Left ventricle myocardium inferior (tissue), 1 donor: ENCODE measurements at regions not wholly inside any gene's neighbourhood (a gene's known extent, or its start where the extent isn't known, plus 50 kb on each side); places are given as distances from the start of the nearest gene placed in this dataset.

Experiments
- DNase-seq: peaks from one replicate; pipeline ENCODE4 v3.0.0-alpha.2; 2020
- H3K27ac ChIP-seq: fragments of 200-600 bp; replicated peaks from 2 replicates; pipeline ENCODE4 v1.8.0; 2021
- H3K27me3 ChIP-seq: fragments of 200-600 bp; 2 replicates; pipeline ENCODE4 v1.8.0; 2021; ENCODE audit warnings: low read depth
- H3K36me3 ChIP-seq: fragments of 200-600 bp; 2 replicates; pipeline ENCODE4 v1.8.0; 2021
- H3K4me1 ChIP-seq: fragments of 200-600 bp; 2 replicates; pipeline ENCODE4 v1.8.0; 2021
- H3K4me3 ChIP-seq: fragments of 200-600 bp; 2 replicates; pipeline ENCODE4 v1.8.0; 2021; ENCODE audit warnings: mild to moderate bottlenecking, moderate library complexity
- H3K9me3 ChIP-seq: fragments of 200-600 bp; replicated peaks from 2 replicates; pipeline ENCODE4 v1.8.0; 2021
- intact Hi-C: fragments of 100-400 bp; cut with micrococcal nuclease; formaldehyde crosslinking; loops from one replicate; pipeline ENCODE4 v1.11.0; 2022
- TF ChIP-seq, protein P1 (sequence below): fragments of 200-600 bp; IDR thresholded peaks from 2 replicates; pipeline ENCODE4 v1.8.0; 2021; ENCODE audit warnings: antibody characterized with exemption, mild to moderate bottlenecking, borderline replicate concordance
- donor health status: DM: no; HTN: yes; CAD: no; lungs with severe emphysema.

DNA sequence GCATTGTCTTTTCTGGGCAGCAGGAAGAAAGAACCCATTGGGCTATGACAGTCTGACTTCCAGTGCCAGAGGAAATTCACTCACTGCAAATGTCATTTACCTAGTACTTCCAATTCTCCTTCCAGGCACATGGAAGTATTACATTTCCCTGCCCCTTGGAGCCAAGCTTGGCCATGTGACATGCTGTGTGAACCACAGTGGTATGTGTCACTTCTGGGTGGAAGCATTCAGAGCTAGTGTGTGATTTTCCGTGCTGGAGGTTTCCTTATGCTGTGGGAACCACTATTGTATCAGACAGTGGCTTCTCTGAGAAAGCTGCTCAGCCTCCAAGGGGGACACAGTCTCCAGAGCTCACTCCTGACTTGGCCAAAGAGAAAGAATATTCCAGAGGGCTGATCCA, 387.6 kb downstream of the CDC5L start:
- intact Hi-C loops = no loop called here
- Histone ChIP-seq H3K4me1 (no peaks in the 10 kb centered on the region), H3K27ac (no peak overlapping the region), H3K27me3 (peaks cover 43% of the 10 kb centered on the region), H3K36me3 (no peaks in the 10 kb centered on the region), H3K4me3 (no peak overlapping the region), H3K9me3 (peaks cover 6% of the 10 kb centered on the region)
- TF ChIP-seq, protein P1, sequence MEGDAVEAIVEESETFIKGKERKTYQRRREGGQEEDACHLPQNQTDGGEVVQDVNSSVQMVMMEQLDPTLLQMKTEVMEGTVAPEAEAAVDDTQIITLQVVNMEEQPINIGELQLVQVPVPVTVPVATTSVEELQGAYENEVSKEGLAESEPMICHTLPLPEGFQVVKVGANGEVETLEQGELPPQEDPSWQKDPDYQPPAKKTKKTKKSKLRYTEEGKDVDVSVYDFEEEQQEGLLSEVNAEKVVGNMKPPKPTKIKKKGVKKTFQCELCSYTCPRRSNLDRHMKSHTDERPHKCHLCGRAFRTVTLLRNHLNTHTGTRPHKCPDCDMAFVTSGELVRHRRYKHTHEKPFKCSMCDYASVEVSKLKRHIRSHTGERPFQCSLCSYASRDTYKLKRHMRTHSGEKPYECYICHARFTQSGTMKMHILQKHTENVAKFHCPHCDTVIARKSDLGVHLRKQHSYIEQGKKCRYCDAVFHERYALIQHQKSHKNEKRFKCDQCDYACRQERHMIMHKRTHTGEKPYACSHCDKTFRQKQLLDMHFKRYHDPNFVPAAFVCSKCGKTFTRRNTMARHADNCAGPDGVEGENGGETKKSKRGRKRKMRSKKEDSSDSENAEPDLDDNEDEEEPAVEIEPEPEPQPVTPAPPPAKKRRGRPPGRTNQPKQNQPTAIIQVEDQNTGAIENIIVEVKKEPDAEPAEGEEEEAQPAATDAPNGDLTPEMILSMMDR = no peak
- no peak for DNase-seq

DNA sequence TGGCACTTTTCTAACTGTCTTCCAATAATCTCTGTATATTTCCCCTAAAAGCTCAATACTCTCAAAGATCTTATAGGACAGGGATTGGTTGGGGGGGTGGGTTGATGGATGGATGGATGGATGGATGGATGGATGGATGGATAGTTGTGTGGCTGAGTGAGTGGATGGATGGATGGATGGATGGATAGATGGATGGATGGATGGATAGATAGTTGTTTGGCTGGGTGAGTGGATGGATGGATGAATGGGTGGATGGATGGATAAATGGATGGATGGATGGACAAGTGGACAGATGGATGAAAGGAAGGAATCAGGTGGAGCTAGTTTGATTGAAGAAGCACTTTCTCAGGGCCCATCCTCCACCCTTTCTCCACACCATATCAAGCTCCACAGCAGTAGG, 388.8 kb downstream of the CDC5L start:
- H3K9me3 ChIP-seq = no peaks in the 10 kb centered on the region
- H3K4me3 ChIP-seq = no peak overlapping the region
- TF ChIP-seq, protein P1 = no peak
- H3K27ac ChIP-seq = no peak overlapping the region
- H3K4me1 ChIP-seq = no peaks in the 10 kb centered on the region
- H3K36me3 ChIP-seq = no peaks in the 10 kb centered on the region
- intact Hi-C loops = no loop called here
- H3K27me3 ChIP-seq = peaks cover 43% of the 10 kb centered on the region
- no peak for DNase-seq

DNA sequence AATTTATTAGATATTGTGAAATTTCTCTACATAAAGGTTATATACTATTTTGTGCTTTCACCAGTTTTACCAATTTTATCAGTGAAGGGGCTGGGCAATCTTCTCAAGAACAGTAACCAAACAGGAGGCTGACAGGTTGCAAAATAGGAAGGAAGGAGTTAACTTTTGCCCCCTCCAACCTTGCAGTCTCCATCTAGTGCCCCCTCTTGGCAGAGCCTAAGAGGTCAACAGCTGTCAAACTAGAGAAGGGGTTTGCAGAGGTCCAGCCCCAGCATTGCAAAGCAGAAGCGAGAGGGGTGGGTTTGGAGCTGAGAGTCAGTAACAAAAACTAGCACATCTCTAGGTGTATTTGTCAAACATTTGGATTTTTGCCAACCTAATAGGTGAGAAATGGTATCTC, 391.0 kb downstream of the CDC5L start:
- H3K4me3 ChIP-seq = no peak overlapping the region
- TF ChIP-seq, protein P1 = no peak
- H3K4me1 ChIP-seq = no peaks in the 10 kb centered on the region
- DNase-seq = no peak
- intact Hi-C loops = no loop called here
- no peak overlapping the region for H3K27ac ChIP-seq
- no peaks in the 10 kb centered on the region for H3K36me3 ChIP-seq
- H3K27me3 ChIP-seq = peaks cover 41% of the 10 kb centered on the region
- no peaks in the 10 kb centered on the region for H3K9me3 ChIP-seq
